Mesenchymal stem cell (in vitro differentiated cells and primary cell): ENCODE measurements at regions not wholly inside any gene's neighbourhood (a gene's known extent, or its start where the extent isn't known, plus 50 kb on each side); places are given as distances from the start of the nearest gene placed in this dataset.
A peak's percentile ranks its signal among the peaks of the same experiment; 100 is the strongest.

Experiments used
- DNase-seq: peaks from one replicate; pipeline ENCODE4 v3.0.0-alpha.2; 2013
- H2AFZ ChIP-seq: one replicate; pipeline ENCODE4 v1.6.1; 2013; ENCODE audit warnings: low read depth, mild to moderate bottlenecking, control low read depth, inconsistent platforms, low read length, moderate library complexity
- H2AK5ac ChIP-seq: 2 replicates; pipeline ENCODE4 v1.6.1; 2013; ENCODE audit warnings: low read length, moderate library complexity, mild to moderate bottlenecking, inconsistent platforms; ENCODE audit not compliant: severe bottlenecking
- H2BK120ac ChIP-seq: one replicate; pipeline ENCODE4 v1.6.1; 2013; ENCODE audit warnings: low read depth, mild to moderate bottlenecking, inconsistent platforms, low read length, moderate library complexity
- H2BK12ac ChIP-seq, 2 experiments: one replicate each; pipeline ENCODE4 v1.6.1; 2013; ENCODE audit warnings: inconsistent platforms in 2 of 2, low read length in 2 of 2, mild to moderate bottlenecking in 2 of 2, moderate library complexity in 2 of 2, control low read depth in 1 of 2
- H2BK15ac ChIP-seq: one replicate; pipeline ENCODE4 v1.6.1; 2013; ENCODE audit warnings: mild to moderate bottlenecking, low read depth, inconsistent platforms; ENCODE audit not compliant: poor library complexity, severe bottlenecking
- H2BK5ac ChIP-seq: 2 replicates; pipeline ENCODE4 v1.6.1; 2013; ENCODE audit warnings: low read depth, mild to moderate bottlenecking, low read length, control low read depth, inconsistent platforms; ENCODE audit not compliant: poor library complexity, severe bottlenecking
- H3K14ac ChIP-seq, 2 experiments: one replicate each; pipeline ENCODE4 v1.6.1; 2013; ENCODE audit warnings: inconsistent platforms in 2 of 2, low read length in 2 of 2, control low read depth in 1 of 2, mild to moderate bottlenecking in 1 of 2, moderate library complexity in 1 of 2
- H3K18ac ChIP-seq, 2 experiments: one replicate each; pipeline ENCODE4 v1.6.1; 2013; ENCODE audit warnings: inconsistent platforms in 2 of 2, low read length in 2 of 2, control low read depth in 1 of 2, low read depth in 1 of 2, mild to moderate bottlenecking in 1 of 2
- H3K23ac ChIP-seq, 2 experiments: one replicate each; pipeline ENCODE4 v1.6.1; 2013; ENCODE audit warnings: inconsistent platforms in 2 of 2, low read length in 2 of 2, mild to moderate bottlenecking in 2 of 2, moderate library complexity in 2 of 2, control low read depth in 1 of 2
- H3K27ac ChIP-seq: 2 replicates; pipeline ENCODE4 v1.5.1; 2013; ENCODE audit warnings: mild to moderate bottlenecking, moderate library complexity, low read length, control low read depth, inconsistent platforms; ENCODE audit not compliant: poor library complexity, severe bottlenecking
- H3K27me3 ChIP-seq, 2 experiments: 2 replicates each; pipeline versions ENCODE4 v1.6.1 to v1.7.0; 2013; ENCODE audit warnings: low read length in 2 of 2, mild to moderate bottlenecking in 2 of 2, moderate library complexity in 2 of 2, control low read depth in 1 of 2, inconsistent platforms in 1 of 2; ENCODE audit not compliant: control insufficient read depth in 1 of 2, insufficient read depth in 1 of 2
- H3K36me3 ChIP-seq, 2 experiments: 2 replicates each; pipeline versions ENCODE4 v1.6.1 to v1.7.0; 2013; ENCODE audit warnings: low read length in 2 of 2, control low read depth in 1 of 2, inconsistent platforms in 1 of 2, low read depth in 1 of 2, mild to moderate bottlenecking in 1 of 2; ENCODE audit not compliant: insufficient read depth in 2 of 2, control insufficient read depth in 1 of 2
- H3K4ac ChIP-seq, 2 experiments: one replicate each; pipeline ENCODE4 v1.6.1; 2013; ENCODE audit warnings: inconsistent platforms in 2 of 2, low read length in 2 of 2, mild to moderate bottlenecking in 2 of 2, moderate library complexity in 2 of 2, control low read depth in 1 of 2, low read depth in 1 of 2
- H3K4me1 ChIP-seq: 2 replicates; pipeline ENCODE4 v1.6.1; 2013; ENCODE audit warnings: low read depth, low read length, control low read depth; ENCODE audit not compliant: control insufficient read depth, insufficient read depth
- H3K4me2 ChIP-seq: 2 replicates; pipeline ENCODE4 v1.6.1; 2013; ENCODE audit warnings: low read length, mild to moderate bottlenecking, inconsistent platforms; ENCODE audit not compliant: poor library complexity, severe bottlenecking
- H3K4me3 ChIP-seq, 2 experiments: 2 replicates each; pipeline versions ENCODE4 v1.5.1 to v1.7.0; 2013; ENCODE audit warnings: low read length in 2 of 2, mild to moderate bottlenecking in 2 of 2, control low read depth in 1 of 2, low read depth in 1 of 2; ENCODE audit not compliant: insufficient read depth in 1 of 2
- H3K79me1 ChIP-seq: replicated peaks from 2 replicates; pipeline ENCODE4 v1.6.1; 2013; ENCODE audit warnings: mild to moderate bottlenecking, control low read depth, low read length, inconsistent platforms; ENCODE audit not compliant: poor library complexity, severe bottlenecking
- H3K9ac ChIP-seq: 2 replicates; pipeline ENCODE4 v1.7.0; 2013; ENCODE audit warnings: mild to moderate bottlenecking, low read length, moderate library complexity
- H3K9me3 ChIP-seq: 2 replicates; pipeline ENCODE4 v1.7.0; 2013; ENCODE audit warnings: mild to moderate bottlenecking, low read length; ENCODE audit not compliant: control insufficient read depth
- H4K8ac ChIP-seq: one replicate; pipeline ENCODE4 v1.6.1; 2013; ENCODE audit warnings: inconsistent platforms, mild to moderate bottlenecking, low read length, moderate library complexity
- H4K91ac ChIP-seq: one replicate; pipeline ENCODE4 v1.6.1; 2013; ENCODE audit warnings: mild to moderate bottlenecking, low read length, inconsistent platforms
- WGBS: methylation state at CpG from one replicate; pipeline ENCODE4 v1.1.7; 2013; ENCODE audit warnings: mixed read lengths; 5-methylcytosine and 5-hydroxymethylcytosine counted together

DNA sequence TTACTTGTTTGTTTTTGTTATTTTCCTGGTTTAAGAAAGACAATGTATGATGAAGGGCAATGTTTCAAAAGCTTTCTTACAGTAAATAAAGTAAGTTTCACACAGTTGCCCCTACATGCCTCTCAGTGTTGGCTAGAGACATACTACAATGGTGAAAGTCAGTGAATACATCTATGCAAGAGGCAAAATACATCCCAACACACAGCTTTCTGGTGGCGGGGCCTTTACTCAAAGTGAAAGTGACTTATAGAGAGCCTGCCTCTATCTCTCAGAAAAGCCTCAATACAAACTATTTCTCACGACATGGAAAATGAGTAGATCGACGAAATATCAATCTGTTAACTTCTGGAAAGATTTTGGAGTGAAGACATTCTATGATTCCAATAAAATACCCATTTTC, 122.3 kb downstream of the SLC30A10 start:
- H3K4me2 ChIP-seq, result no peak overlapping the region
- no peak overlapping the region for H3K14ac ChIP-seq
- no peak overlapping the region for H2AFZ ChIP-seq
- H4K91ac ChIP-seq, result no peak overlapping the region
- H3K36me3 ChIP-seq, result no peaks in the 10 kb centered on the region
- H3K4me1 ChIP-seq, result no peaks in the 10 kb centered on the region
- H4K8ac ChIP-seq, result no peak overlapping the region
- no peak overlapping the region for H3K18ac ChIP-seq
- H2AK5ac ChIP-seq, result no peak overlapping the region
- no peak overlapping the region for H3K4ac ChIP-seq
- no peak overlapping the region for H3K4me3 ChIP-seq
- H3K27me3 ChIP-seq, result peaks cover 0 to 5% of the 10 kb centered on the region in 2 experiments
- H3K79me1 ChIP-seq, result no peaks in the 10 kb centered on the region
- no peak overlapping the region for H2BK5ac ChIP-seq
- H2BK12ac ChIP-seq, result no peak overlapping the region
- no peak overlapping the region for H3K23ac ChIP-seq
- H3K27ac ChIP-seq, result no peak overlapping the region
- no peak overlapping the region for H2BK120ac ChIP-seq
- H3K9me3 ChIP-seq, result no peaks in the 10 kb centered on the region
- H3K9ac ChIP-seq, result no peak overlapping the region
- H2BK15ac ChIP-seq, result no peak overlapping the region
- 100% methylated on average over 1 of the region's 4 CpGs for whole genome bisulfite sequencing
- DNase-seq, result no peak

DNA sequence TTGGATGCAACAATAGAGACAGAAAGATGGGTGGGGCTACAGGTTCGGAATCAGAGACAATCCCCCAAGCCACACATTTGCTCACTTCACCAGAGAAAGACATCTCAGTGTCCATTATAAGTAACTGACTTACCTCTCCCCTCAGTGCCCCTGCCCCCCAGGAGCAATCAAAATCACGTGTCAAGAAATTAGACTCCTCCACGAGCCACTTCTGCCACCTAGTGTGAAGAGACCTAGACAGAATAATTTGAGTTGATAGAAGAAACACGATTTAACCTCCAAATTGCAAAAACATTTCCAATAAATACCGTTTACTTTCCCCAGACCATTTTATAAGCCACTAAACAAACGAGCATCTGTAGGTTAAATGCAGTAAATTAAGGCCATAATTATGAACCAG, 123.2 kb downstream of the SLC30A10 start:
- no peak overlapping the region for H2BK120ac ChIP-seq
- no peaks in the 10 kb centered on the region for H3K9me3 ChIP-seq
- H2BK12ac ChIP-seq, result no peak overlapping the region
- no peak overlapping the region for H4K8ac ChIP-seq
- H3K4me1 ChIP-seq, result no peaks in the 10 kb centered on the region
- H3K79me1 ChIP-seq, result no peaks in the 10 kb centered on the region
- no peak overlapping the region for H3K27ac ChIP-seq
- no peaks in the 10 kb centered on the region for H3K27me3 ChIP-seq
- H2AK5ac ChIP-seq, result no peak overlapping the region
- no peaks in the 10 kb centered on the region for H3K36me3 ChIP-seq
- H4K91ac ChIP-seq, result no peak overlapping the region
- DNase-seq, result no peak
- H2BK5ac ChIP-seq, result no peak overlapping the region
- no peak overlapping the region for H3K4me2 ChIP-seq
- H3K4me3 ChIP-seq, result no peak overlapping the region
- no peak overlapping the region for H3K18ac ChIP-seq
- H2AFZ ChIP-seq, result no peak overlapping the region
- H2BK15ac ChIP-seq, result no peak overlapping the region
- H3K4ac ChIP-seq, result no peak overlapping the region
- no peak overlapping the region for H3K23ac ChIP-seq
- no peak overlapping the region for H3K14ac ChIP-seq
- 71% methylated on average over 6 of the region's 6 CpGs for WGBS
- H3K9ac ChIP-seq, result no peak overlapping the region

DNA sequence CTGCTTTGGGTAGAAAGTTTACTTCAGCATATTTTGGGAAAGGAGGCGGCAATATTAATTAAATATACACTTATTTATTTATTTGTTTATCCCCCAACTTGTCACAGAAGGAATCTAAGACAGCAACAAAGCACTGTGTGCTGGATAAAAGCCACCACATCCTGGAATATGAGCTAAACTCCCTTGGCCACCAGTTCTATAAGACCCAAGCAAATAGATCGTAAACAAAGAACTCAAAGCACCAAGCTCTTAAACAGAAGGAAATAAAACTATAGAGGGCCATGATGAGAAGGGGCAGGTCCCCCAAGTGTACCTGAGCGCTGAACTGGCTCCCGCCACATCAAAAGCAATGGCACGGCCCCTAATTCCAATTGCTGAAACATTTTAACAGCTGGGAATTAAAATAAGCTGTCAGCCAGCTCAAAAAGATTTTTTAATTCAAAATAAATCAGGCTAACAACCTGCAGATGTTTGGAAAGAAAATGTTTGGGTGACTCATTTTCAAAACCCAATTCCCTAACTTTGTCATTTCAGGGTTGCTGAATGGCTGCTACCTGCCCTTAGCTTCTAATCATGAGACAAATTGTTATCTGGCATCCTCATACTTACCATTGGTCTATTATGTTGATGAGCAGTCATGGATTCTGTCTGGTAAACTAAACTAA, 127.1 kb downstream of the SLC30A10 start:
- no peak overlapping the region for H2BK5ac ChIP-seq
- H2BK15ac ChIP-seq, result no peak overlapping the region
- no peak overlapping the region for H2AFZ ChIP-seq
- H2AK5ac ChIP-seq, result no peak overlapping the region
- no peak overlapping the region for H3K18ac ChIP-seq
- no peak overlapping the region for H3K27ac ChIP-seq
- no peak overlapping the region for H3K4me2 ChIP-seq
- H3K9ac ChIP-seq, result peak overlapping the region; percentile 49
- no peaks in the 10 kb centered on the region for H3K79me1 ChIP-seq
- H3K9me3 ChIP-seq, result no peaks in the 10 kb centered on the region
- H4K91ac ChIP-seq, result no peak overlapping the region
- no peak overlapping the region for H2BK120ac ChIP-seq
- 94% methylated on average over 4 of the region's 5 CpGs for WGBS
- DNase-seq, result no peak
- H3K27me3 ChIP-seq, result no peaks in the 10 kb centered on the region
- H3K4me1 ChIP-seq, result no peaks in the 10 kb centered on the region
- H3K14ac ChIP-seq, result no peak overlapping the region
- H3K4ac ChIP-seq, result no peak overlapping the region
- H3K23ac ChIP-seq, result no peak overlapping the region
- H3K4me3 ChIP-seq, result no peak overlapping the region
- no peak overlapping the region for H4K8ac ChIP-seq
- H3K36me3 ChIP-seq, result no peaks in the 10 kb centered on the region
- no peak overlapping the region for H2BK12ac ChIP-seq

GRCh38 chr1:219798283-219799030, 129.9 kb downstream of the SLC30A10 start:
- H3K79me1 ChIP-seq, result no peaks in the 10 kb centered on the region
- H2BK5ac ChIP-seq, result no peak overlapping the region
- DNase-seq, result peak; percentile 48
- 72% methylated on average over 2 of the region's 3 CpGs for WGBS
- no peak overlapping the region for H2BK12ac ChIP-seq
- no peaks in the 10 kb centered on the region for H3K4me1 ChIP-seq
- no peak overlapping the region for H3K14ac ChIP-seq
- H4K8ac ChIP-seq, result no peak overlapping the region
- no peak overlapping the region for H3K27ac ChIP-seq
- no peak overlapping the region for H3K18ac ChIP-seq
- H4K91ac ChIP-seq, result no peak overlapping the region
- H3K36me3 ChIP-seq, result no peaks in the 10 kb centered on the region
- no peak overlapping the region for H2BK15ac ChIP-seq
- no peak overlapping the region for H3K23ac ChIP-seq
- H2BK120ac ChIP-seq, result no peak overlapping the region
- H3K4ac ChIP-seq, result no peak overlapping the region
- peak overlapping the region; percentile 76 for H3K9ac ChIP-seq
- H2AFZ ChIP-seq, result no peak overlapping the region
- H3K4me2 ChIP-seq, result no peak overlapping the region
- H3K4me3 ChIP-seq, result no peak overlapping the region
- no peak overlapping the region for H2AK5ac ChIP-seq
- no peaks in the 10 kb centered on the region for H3K27me3 ChIP-seq
- H3K9me3 ChIP-seq, result no peaks in the 10 kb centered on the region
